Astrocyte (in vitro differentiated cells and primary cell): ENCODE measurements at regions not wholly inside any gene's neighbourhood (a gene's known extent, or its start where the extent isn't known, plus 50 kb on each side); places are given as distances from the start of the nearest gene placed in this dataset.

ENCODE experiments used
- DNase-seq: peaks from one replicate; pipeline ENCODE4 v3.0.0-alpha.2; 2010; ENCODE audit warnings: low read depth
- FAIRE-seq: peaks from 2 replicates; lab custom pipeline; 2011; peaks lifted over from hg19 to GRCh38; lab: Jason Lieb, UNC
- H2AFZ ChIP-seq: 2 replicates; pipeline ENCODE4 v1.6.0; 2012; ENCODE audit warnings: low read depth, low read length, inconsistent platforms
- H3K27ac ChIP-seq: 2 replicates; pipeline ENCODE4 v1.5.1; 2011; ENCODE audit warnings: low read depth, low read length, inconsistent platforms
- H3K27me3 ChIP-seq: 2 replicates; pipeline ENCODE4 v1.6.0; 2011; ENCODE audit warnings: low read length, inconsistent platforms; ENCODE audit not compliant: insufficient read depth
- H3K36me3 ChIP-seq: 2 replicates; pipeline ENCODE4 v1.5.1; 2011; ENCODE audit warnings: low read length, inconsistent platforms; ENCODE audit not compliant: insufficient read depth
- H3K4me1 ChIP-seq: 2 replicates; pipeline ENCODE4 v1.5.1; 2011; ENCODE audit warnings: low read length, inconsistent platforms; ENCODE audit not compliant: insufficient read depth
- H3K4me2 ChIP-seq: 2 replicates; pipeline ENCODE4 v1.6.0; 2012; ENCODE audit warnings: low read length, inconsistent platforms
- H3K4me3 ChIP-seq: 2 replicates; pipeline ENCODE4 v1.5.1; 2011; ENCODE audit warnings: low read depth, mild to moderate bottlenecking, low read length, inconsistent platforms; ENCODE audit not compliant: insufficient read depth
- H3K79me2 ChIP-seq: 2 replicates; pipeline ENCODE4 v1.6.0; 2012; ENCODE audit warnings: mild to moderate bottlenecking, low read length, inconsistent platforms; ENCODE audit not compliant: insufficient read depth
- H3K9ac ChIP-seq: 2 replicates; pipeline ENCODE4 v1.6.0; 2012; ENCODE audit warnings: mild to moderate bottlenecking, low read length, inconsistent platforms
- H3K9me3 ChIP-seq: 2 replicates; pipeline ENCODE4 v1.5.1; 2012; ENCODE audit warnings: low read depth, mild to moderate bottlenecking, low read length, inconsistent platforms; ENCODE audit not compliant: insufficient read depth
- H4K20me1 ChIP-seq: 2 replicates; pipeline ENCODE4 v1.6.0; 2012; ENCODE audit warnings: low read length, inconsistent platforms; ENCODE audit not compliant: insufficient read depth
- H3K27ac Mint-ChIP-seq: one replicate; pipeline ENCODE4 v1.8.0; 2021; ENCODE audit warnings: mild to moderate bottlenecking, mixed read lengths; ENCODE audit not compliant: unreplicated experiment
- H3K27me3 Mint-ChIP-seq: one replicate; pipeline ENCODE4 v1.8.0; 2021; ENCODE audit warnings: low read depth, mixed read lengths; ENCODE audit not compliant: unreplicated experiment
- H3K36me3 Mint-ChIP-seq: one replicate; pipeline ENCODE4 v1.8.0; 2021; ENCODE audit warnings: low read depth, mixed read lengths; ENCODE audit not compliant: unreplicated experiment
- H3K4me1 Mint-ChIP-seq: one replicate; pipeline ENCODE4 v1.8.0; 2021; ENCODE audit warnings: low read depth, mixed read lengths; ENCODE audit not compliant: unreplicated experiment
- H3K4me3 Mint-ChIP-seq: one replicate; pipeline ENCODE4 v1.8.0; 2021; ENCODE audit warnings: mild to moderate bottlenecking, moderate library complexity, mixed read lengths; ENCODE audit not compliant: unreplicated experiment
- H3K9me3 Mint-ChIP-seq: one replicate; pipeline ENCODE4 v1.8.0; 2021; ENCODE audit warnings: mild to moderate bottlenecking, mixed read lengths; ENCODE audit not compliant: unreplicated experiment
- EZH2 ChIP-seq: IDR thresholded peaks from 2 replicates; pipeline ENCODE4 v1.6.1; 2012; ENCODE audit warnings: mild to moderate bottlenecking, low read length, inconsistent platforms; ENCODE audit not compliant: insufficient read depth
- TF ChIP-seq, protein P1 (sequence below): IDR thresholded peaks from 2 replicates; pipeline ENCODE4 v1.5.1; 2011; ENCODE audit warnings: low read depth, mild to moderate bottlenecking, inconsistent platforms, low read length, moderate library complexity; ENCODE audit not compliant: insufficient read depth

DNA sequence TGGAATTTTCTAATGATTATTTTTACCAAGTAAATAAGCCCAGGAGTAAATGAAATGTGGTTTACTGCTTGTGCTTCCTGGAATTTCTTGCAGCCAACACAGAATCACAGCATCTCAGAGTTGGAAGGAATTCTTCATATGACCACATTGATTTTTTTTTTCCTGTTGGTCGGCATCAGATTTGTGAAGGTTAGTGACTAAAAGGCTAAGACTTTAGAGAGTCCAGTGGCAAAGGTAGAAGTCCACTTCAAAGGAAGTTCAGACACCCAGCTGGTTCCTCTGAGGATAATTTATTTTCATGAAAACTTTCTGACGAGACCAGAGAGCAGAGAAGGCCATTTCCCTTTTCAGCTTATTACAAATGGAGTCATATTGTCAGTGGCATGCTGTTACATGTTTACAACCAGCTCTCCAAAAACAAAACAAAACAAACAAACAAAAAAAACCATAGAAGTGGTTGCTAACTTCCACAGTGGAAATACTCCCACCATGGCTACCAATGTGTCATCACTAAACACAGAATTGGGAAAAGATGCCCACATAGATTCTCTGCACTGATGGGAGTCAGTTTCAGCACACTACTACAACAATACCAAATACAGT is 77.2 kb upstream of the CDC42BPA start:
- H3K4me1 ChIP-seq: no peaks in the 10 kb centered on the region
- Mint-ChIP-seq H3K4me1 (peaks cover 10% of the 10 kb centered on the region), H3K4me3 (no peak overlapping the region), H3K27me3 (no peaks in the 10 kb centered on the region), H3K9me3 (no peaks in the 10 kb centered on the region), H3K36me3 (no peaks in the 10 kb centered on the region), H3K27ac (no peak overlapping the region)
- H2AFZ ChIP-seq: no peak overlapping the region
- H3K27me3 ChIP-seq: no peaks in the 10 kb centered on the region
- H3K9me3 ChIP-seq: no peaks in the 10 kb centered on the region
- H3K36me3 ChIP-seq: no peaks in the 10 kb centered on the region
- peak; percentile 83 for DNase-seq
- no peak for FAIRE-seq
- no peak overlapping the region for H3K4me3 ChIP-seq
- H4K20me1 ChIP-seq: no peaks in the 10 kb centered on the region
- H3K4me2 ChIP-seq: no peak overlapping the region
- no peak overlapping the region for H3K9ac ChIP-seq
- no peaks in the 10 kb centered on the region for H3K79me2 ChIP-seq
- H3K27ac ChIP-seq: no peak overlapping the region
- TF ChIP-seq, protein P1, sequence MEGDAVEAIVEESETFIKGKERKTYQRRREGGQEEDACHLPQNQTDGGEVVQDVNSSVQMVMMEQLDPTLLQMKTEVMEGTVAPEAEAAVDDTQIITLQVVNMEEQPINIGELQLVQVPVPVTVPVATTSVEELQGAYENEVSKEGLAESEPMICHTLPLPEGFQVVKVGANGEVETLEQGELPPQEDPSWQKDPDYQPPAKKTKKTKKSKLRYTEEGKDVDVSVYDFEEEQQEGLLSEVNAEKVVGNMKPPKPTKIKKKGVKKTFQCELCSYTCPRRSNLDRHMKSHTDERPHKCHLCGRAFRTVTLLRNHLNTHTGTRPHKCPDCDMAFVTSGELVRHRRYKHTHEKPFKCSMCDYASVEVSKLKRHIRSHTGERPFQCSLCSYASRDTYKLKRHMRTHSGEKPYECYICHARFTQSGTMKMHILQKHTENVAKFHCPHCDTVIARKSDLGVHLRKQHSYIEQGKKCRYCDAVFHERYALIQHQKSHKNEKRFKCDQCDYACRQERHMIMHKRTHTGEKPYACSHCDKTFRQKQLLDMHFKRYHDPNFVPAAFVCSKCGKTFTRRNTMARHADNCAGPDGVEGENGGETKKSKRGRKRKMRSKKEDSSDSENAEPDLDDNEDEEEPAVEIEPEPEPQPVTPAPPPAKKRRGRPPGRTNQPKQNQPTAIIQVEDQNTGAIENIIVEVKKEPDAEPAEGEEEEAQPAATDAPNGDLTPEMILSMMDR: no peak
- TF ChIP-seq EZH2: no peak

DNA sequence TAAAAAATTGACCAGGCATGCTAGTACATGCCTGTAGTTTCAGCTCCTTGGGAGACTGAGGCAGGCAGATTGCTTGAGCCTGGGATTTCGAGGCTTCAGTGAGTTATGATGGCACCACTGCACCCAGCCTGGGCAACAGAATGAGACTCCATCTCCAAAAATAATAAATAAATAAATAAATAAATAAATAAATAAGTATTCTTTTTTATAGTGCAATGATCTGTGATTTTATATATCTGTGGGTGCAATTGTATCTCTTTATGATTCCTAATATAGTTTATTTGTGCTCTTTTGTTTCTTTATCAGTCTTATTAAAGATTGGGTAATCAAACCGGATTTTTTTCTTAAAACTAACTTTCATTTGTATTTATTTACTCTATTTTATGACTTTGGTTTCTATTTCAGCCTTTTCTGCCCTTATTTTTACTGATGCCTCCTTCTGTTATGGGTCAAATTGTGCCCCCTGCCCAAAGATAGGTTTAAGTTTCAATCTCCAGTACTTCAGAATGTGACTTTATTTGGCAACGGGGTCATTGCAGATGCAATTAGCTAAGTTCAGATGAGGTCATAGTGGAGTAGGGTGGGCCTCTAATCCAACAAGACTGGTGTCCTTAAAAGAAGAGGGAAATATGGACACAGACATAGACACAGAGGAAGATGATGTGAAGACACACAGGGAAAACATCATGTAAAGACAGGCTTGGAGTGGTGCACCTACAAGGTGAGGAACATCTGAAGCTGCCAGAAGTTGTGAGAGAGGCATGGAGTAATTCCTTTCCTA is 74.9 kb upstream of the CDC42BPA start:
- no peak for DNase-seq
- no peaks in the 10 kb centered on the region for H3K79me2 ChIP-seq
- H3K4me1 ChIP-seq: no peaks in the 10 kb centered on the region
- H3K36me3 ChIP-seq: no peaks in the 10 kb centered on the region
- H3K4me3 ChIP-seq: no peak overlapping the region
- H3K36me3 Mint-ChIP-seq: no peaks in the 10 kb centered on the region
- no peak overlapping the region for H3K27ac ChIP-seq
- H3K27ac Mint-ChIP-seq: no peak overlapping the region
- no peaks in the 10 kb centered on the region for H3K27me3 ChIP-seq
- H3K9me3 Mint-ChIP-seq: no peaks in the 10 kb centered on the region
- H2AFZ ChIP-seq: no peak overlapping the region
- no peak for FAIRE-seq
- peaks cover 16% of the 10 kb centered on the region for H3K4me1 Mint-ChIP-seq
- H3K4me3 Mint-ChIP-seq: no peak overlapping the region
- TF ChIP-seq, protein P1: no peak
- no peak for TF ChIP-seq EZH2
- no peaks in the 10 kb centered on the region for H3K9me3 ChIP-seq
- H3K9ac ChIP-seq: no peak overlapping the region
- no peak overlapping the region for H3K4me2 ChIP-seq
- H4K20me1 ChIP-seq: no peaks in the 10 kb centered on the region
- H3K27me3 Mint-ChIP-seq: no peaks in the 10 kb centered on the region

DNA sequence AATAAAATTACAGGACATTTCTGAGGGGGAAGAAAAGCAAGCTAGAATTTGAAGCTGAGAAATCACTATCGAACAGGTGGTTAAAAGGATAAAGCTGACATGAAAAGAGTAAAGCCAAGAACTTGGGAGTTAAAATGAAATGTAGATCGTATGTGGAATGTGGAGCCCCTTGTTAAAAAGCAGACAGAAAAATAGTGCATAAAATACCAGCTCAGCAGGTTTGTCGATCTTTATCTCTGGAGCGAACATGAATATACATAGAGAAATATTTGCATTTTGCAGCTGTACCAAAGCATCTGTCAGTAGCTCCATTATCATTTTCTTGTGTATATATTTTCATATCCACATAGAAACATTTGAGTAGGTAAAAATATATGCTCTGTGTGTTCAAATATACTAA is 73.6 kb upstream of the CDC42BPA start:
- Mint-ChIP-seq H3K36me3 (no peaks in the 10 kb centered on the region), H3K27me3 (peaks cover 4% of the 10 kb centered on the region), H3K9me3 (no peaks in the 10 kb centered on the region), H3K4me1 (peaks cover 14% of the 10 kb centered on the region), H3K4me3 (no peak overlapping the region), H3K27ac (no peak overlapping the region)
- no peaks in the 10 kb centered on the region for H3K27me3 ChIP-seq
- H3K79me2 ChIP-seq: no peaks in the 10 kb centered on the region
- no peaks in the 10 kb centered on the region for H3K9me3 ChIP-seq
- no peak overlapping the region for H2AFZ ChIP-seq
- TF ChIP-seq, protein P1: no peak
- TF ChIP-seq EZH2: no peak
- H3K9ac ChIP-seq: no peak overlapping the region
- DNase-seq (no peak), FAIRE-seq (no peak)
- no peak overlapping the region for H3K4me3 ChIP-seq
- H3K36me3 ChIP-seq: no peaks in the 10 kb centered on the region
- no peaks in the 10 kb centered on the region for H3K4me1 ChIP-seq
- no peak overlapping the region for H3K4me2 ChIP-seq
- no peaks in the 10 kb centered on the region for H4K20me1 ChIP-seq
- H3K27ac ChIP-seq: no peak overlapping the region
